ENCODE measurements at regions not wholly inside any gene's neighbourhood (a gene's known extent, or its start where the extent isn't known, plus 50 kb on each side); places are given as distances from the start of the nearest gene placed in this dataset.

GRCh38 chr4:125826801-125827695, 512.3 kb downstream of the FAT4 start:
- intact Hi-C loops (cut with micrococcal nuclease), result no loop called here
- Histone ChIP-seq H3K4me3 (replicated peaks in 1 of 3; ENCODE audit: insufficient read depth in 1 of 3, low read depth in 1 of 3, low read length in 3 of 3) (no peak overlapping the region), H3K27ac (ENCODE audit: insufficient read depth, low read depth, low read length) (no peak overlapping the region), H3K27me3 (ENCODE audit: control insufficient read depth in 2 of 2, insufficient read depth in 2 of 2, low read length in 2 of 2) (no peaks in the 10 kb centered on the region), H3K4me2 (ENCODE audit: insufficient read depth, low read length) (no peak overlapping the region), H2AFZ (ENCODE audit: low read depth, low read length) (no peak overlapping the region), H3K79me2 (ENCODE audit: control insufficient read depth, insufficient read depth, low read length) (no peaks in the 10 kb centered on the region), H3K9me1 (replicated peaks; ENCODE audit: control insufficient read depth, extremely low read depth, insufficient read depth, low read length) (no peaks in the 10 kb centered on the region), H3K36me3 (ENCODE audit: control insufficient read depth in 2 of 2, extremely low read depth in 1 of 2, insufficient read depth in 2 of 2, low read length in 2 of 2) (no peaks in the 10 kb centered on the region), H4K20me1 (replicated peaks; ENCODE audit: control insufficient read depth, extremely low read depth, insufficient read depth, low read length) (no peaks in the 10 kb centered on the region), H3K9me3 (replicated peaks; ENCODE audit: control insufficient read depth, insufficient read depth, low read length) (no peaks in the 10 kb centered on the region), H3K9ac (replicated peaks; ENCODE audit: extremely low read depth, insufficient read depth, low read length) (no peak overlapping the region), H3K4me1 (ENCODE audit: control insufficient read depth, extremely low read depth, insufficient read depth, low read length) (no peaks in the 10 kb centered on the region)
- peak; percentile 37 for DNase-seq (ENCODE audit: low read depth, low spot score)
- dilution Hi-C loops (cut with MboI; ENCODE audit: extremely low pct_ligation_motif_present, low sequenced_read_pairs), result no loop called here
- no peak for FAIRE-seq
- no TSS peak for BruUV-seq (replicated peaks)
- ChIA-PET POLR2A (no interaction called here), CTCF (no interaction called here)
- TF ChIP-seq POLR2AphosphoS5 (IDR thresholded peaks at IDR 0.05; ENCODE audit: insufficient read depth, low read depth, low read length) (no peak), CTCF (IDR thresholded peaks at IDR 0.05; ENCODE audit: extremely low read depth in 1 of 2, insufficient read depth in 1 of 2, low read depth in 1 of 2, low read length in 2 of 2) (no peak), POLR2A (IDR thresholded peaks at IDR 0.05; ENCODE audit: low read depth, low read length) (no peak), MYC (IDR thresholded peaks at IDR 0.05; ENCODE audit: low read depth, low read length) (no peak), EZH2 (IDR thresholded peaks at IDR 0.05; ENCODE audit: borderline replicate concordance, low read depth, low read length, severe bottlenecking) (no peak), GATA2 (IDR thresholded peaks at IDR 0.05; ENCODE audit: insufficient read depth, insufficient read length, low read depth, low read length) (no peak)
- TF ChIP-seq, protein P1, sequence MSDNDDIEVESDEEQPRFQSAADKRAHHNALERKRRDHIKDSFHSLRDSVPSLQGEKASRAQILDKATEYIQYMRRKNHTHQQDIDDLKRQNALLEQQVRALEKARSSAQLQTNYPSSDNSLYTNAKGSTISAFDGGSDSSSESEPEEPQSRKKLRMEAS (IDR thresholded peaks at IDR 0.05; ENCODE audit: insufficient read depth, insufficient read length), result no peak
